GM12873 (cell line): ENCODE measurements at regions not wholly inside any gene's neighbourhood (a gene's known extent, or its start where the extent isn't known, plus 50 kb on each side); places are given as distances from the start of the nearest gene placed in this dataset.

Experiments
- CTCF ChIP-seq: IDR thresholded peaks from 2 replicates; pipeline ENCODE4 v1.5.1; 2012; ENCODE audit warnings: low read depth, mild to moderate bottlenecking, moderate library complexity, low read length, control low read depth; ENCODE audit not compliant: insufficient read depth; ENCODE audit errors: missing control alignments

- TF ChIP-seq CTCF = no peak
These were observed 465.3 kb upstream of the RGS6 start for GRCh38 chr14:71466946-71467345.

DNA sequence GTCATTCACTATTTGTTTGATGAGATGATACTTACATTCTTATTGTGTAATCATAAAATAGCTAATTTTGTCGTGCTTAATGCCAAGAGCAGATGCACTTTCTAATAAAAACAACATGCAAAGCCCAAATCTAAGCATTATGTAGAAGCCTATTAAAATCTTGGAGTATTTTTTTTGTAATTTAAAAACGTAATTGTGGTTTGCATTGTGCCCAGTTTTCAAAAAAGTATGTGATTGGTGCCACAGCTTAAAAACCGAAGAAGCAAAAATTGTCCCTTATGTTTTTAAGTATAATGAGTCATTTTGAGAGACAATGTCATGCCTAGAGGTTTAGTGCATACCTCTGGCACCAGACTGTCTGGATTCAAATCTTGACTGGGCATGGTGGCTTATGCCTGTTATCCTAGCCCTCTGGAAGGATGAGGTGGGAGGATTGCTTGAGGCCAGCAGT is 464.8 kb upstream of the RGS6 start:
- no peak for TF ChIP-seq CTCF

GRCh38 chr14:71468701-71469100 is 463.5 kb upstream of the RGS6 start:
- TF ChIP-seq CTCF = no peak

DNA sequence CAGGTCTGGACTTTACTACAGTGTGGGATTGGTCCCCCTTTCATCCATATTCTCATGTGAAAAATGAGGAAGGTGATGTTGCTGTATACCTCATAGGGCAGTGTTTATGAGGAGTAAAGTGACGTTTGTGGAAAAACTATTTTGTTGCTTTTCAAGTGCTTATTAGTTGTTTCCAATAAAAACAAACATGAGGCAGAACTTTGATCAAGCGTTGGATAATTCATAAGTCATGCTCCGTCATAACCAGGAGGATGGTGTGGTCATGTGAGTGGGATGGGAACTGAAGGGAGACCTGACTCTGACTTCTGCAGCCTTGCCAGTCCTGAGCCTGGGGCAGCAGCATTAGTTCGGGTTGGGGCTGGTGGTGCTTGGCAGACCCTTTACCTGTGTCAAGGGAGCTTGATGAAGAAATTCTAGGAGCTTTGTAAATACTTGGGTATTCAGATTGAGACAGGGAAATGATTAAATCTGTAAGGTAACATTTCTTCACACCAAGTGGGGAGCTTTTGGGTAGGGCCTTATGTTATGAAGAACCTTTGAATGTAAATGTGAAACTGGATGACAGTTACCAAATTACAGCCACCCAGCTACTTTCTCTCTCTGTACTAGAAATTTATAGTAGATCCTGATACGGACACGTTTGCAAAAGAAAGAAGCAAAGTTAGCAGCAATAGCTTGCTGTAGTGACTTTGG is 462.4 kb upstream of the RGS6 start:
- no peak for TF ChIP-seq CTCF

- no peak for TF ChIP-seq CTCF
These were observed 460.4 kb upstream of the RGS6 start for GRCh38 chr14:71471634-71472355.

- TF ChIP-seq CTCF = no peak
These were observed 459.6 kb upstream of the RGS6 start for GRCh38 chr14:71472356-71473340.

DNA sequence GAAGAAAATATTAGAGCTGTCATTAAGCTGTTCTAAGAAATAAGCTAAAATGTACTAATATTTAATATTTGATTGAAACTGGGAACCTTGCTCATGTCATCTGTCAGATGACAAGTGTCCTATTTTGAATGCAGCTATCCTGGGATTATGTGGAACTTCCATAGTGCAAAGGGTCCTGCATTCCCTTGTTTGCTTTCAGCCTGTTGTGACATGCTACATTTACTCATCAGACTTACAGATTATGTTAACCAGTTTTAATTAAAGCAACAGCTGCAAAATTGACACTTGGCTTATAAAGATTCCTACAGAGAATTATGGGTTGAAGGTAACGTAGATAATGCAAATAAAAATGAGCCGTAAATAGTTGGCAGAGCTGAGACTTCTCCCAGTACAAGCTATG is 458.4 kb upstream of the RGS6 start:
- no peak for TF ChIP-seq CTCF
